Pancreas (tissue), 10 donors: ENCODE measurements at regions not wholly inside any gene's neighbourhood (a gene's known extent, or its start where the extent isn't known, plus 50 kb on each side); places are given as distances from the start of the nearest gene placed in this dataset.
"Not testable (repeated sequence)": the region's sequence is repeated elsewhere in the genome, so short reads cannot be mapped to it uniquely, and the experiment has no call there.

Source experiments
- ATAC-seq, 4 donors: fragments of 200-7000 bp; cut with Tn5 transposase; one replicate each; pipeline versions ENCODE4 v1.8.0 to v1.9.1; 2020; ENCODE audit warnings: mild to moderate bottlenecking in 4 of 4, moderate library complexity in 4 of 4
- DNase-seq, 6 donors: peaks; one replicate each; pipeline ENCODE4 v3.0.0-alpha.2; 2020
- FAIRE-seq: peaks from 2 replicates; lab custom pipeline; 2012; peaks lifted over from hg19 to GRCh38; lab: Jason Lieb, UNC
- H3K27ac ChIP-seq, 4 donors: fragments of 200-600 bp; sonication (generic); 1 replicate in 3 of 4; 2 replicates in 1 of 4; pipeline versions ENCODE4 v1.5.0 to v1.8.0; 2020
- H3K27me3 ChIP-seq, 4 donors: fragments of 200-600 bp; one replicate each; pipeline ENCODE4 v1.8.0; 2021
- H3K36me3 ChIP-seq, 3 donors: fragments of 200-600 bp; sonication (generic) in 1 of 3; one replicate each; pipeline versions ENCODE4 v1.5.0 to v1.8.0; 2020 to 2021
- H3K4me1 ChIP-seq, 3 donors: fragments of 200-600 bp; one replicate each; pipeline ENCODE4 v1.8.0; 2021
- H3K4me3 ChIP-seq, 4 donors: fragments of 200-600 bp; sonication (generic) in 2 of 4; one replicate each; pipeline versions ENCODE4 v1.5.0 to v1.8.0; 2020 to 2021
- H3K9me3 ChIP-seq, 4 donors: fragments of 200-600 bp; one replicate each; pipeline ENCODE4 v1.8.0; 2021
- CTCF ChIP-seq, 4 donors: fragments of 200-600 bp; sonication (generic) in 3 of 4; IDR thresholded peaks; one replicate each; pipeline versions ENCODE4 v1.5.0 to v1.8.0; 2021; ENCODE audit warnings: antibody characterized with exemption in 4 of 4
- WGBS, 2 donors: extraction: QIAGEN DNeasy Blood & Tissue Kit; methylation state at CpG; one replicate each; pipeline ENCODE4 v1.1.7; 2013; 5-methylcytosine and 5-hydroxymethylcytosine counted together
- intact Hi-C, 3 donors: fragments of 100-400 bp; cut with DNase I; formaldehyde crosslinking; loops; one replicate each; pipeline versions ENCODE4 v1.11.1 to v1.14.2; 2022
- donor health status: healthy with polysubstance abuse.
- donor health status: DM: no; HTN: no; CAD: no; lungs with moderate emphysema.
- donor health status: DM: no; HTN: no; CAD: no.
- donor health status: control.
- donor health status: control.
- donor health status: Bipolar disorder and iron deficiency.
- donor health status: DM: yes; HTN: yes; CAD: no.
- donor health status: DM: no; HTN: no; CAD: no.
- donor health status: DM: no; HTN: no; CAD: no.
- donor health status: DM: yes; HTN: yes; CAD: no.

GRCh38 chrX:142312591-142312990 lies 107.5 kb upstream of the MAGEC2 start:
- Histone ChIP-seq H3K4me1 (no peaks in the 10 kb centered on the region), H3K4me3 (no peak overlapping the region), H3K27me3 (peaks cover 0 to 8% (median 0%) of the 10 kb centered on the region in 4 donors), H3K36me3 (no peaks in the 10 kb centered on the region), H3K27ac (no peak overlapping the region), H3K9me3 (no peaks in the 10 kb centered on the region)
- FAIRE-seq (no peak), ATAC-seq (no peak), DNase-seq (no peak)
- intact Hi-C loops: no loop called here
- no peak for TF ChIP-seq CTCF (IDR thresholded peaks at IDR 0.05)

GRCh38 chrX:142299406-142299805 lies 94.3 kb upstream of the MAGEC2 start:
- no peak for DNase-seq
- no peak for FAIRE-seq
- no peaks in the 10 kb centered on the region for H3K36me3 ChIP-seq
- no peaks in the 10 kb centered on the region for H3K27me3 ChIP-seq
- 56 to 72% methylated on average over 2 of the region's 2 CpGs for WGBS, 2 donors
- ATAC-seq: no peak
- H3K4me3 ChIP-seq: no peak overlapping the region
- H3K9me3 ChIP-seq: no peaks in the 10 kb centered on the region
- H3K4me1 ChIP-seq: no peaks in the 10 kb centered on the region
- H3K27ac ChIP-seq: no peak overlapping the region
- TF ChIP-seq CTCF (IDR thresholded peaks at IDR 0.05): no peak
- intact Hi-C loops: no loop called here

- Histone ChIP-seq H3K27me3 (no peaks in the 10 kb centered on the region), H3K36me3 (no peaks in the 10 kb centered on the region), H3K4me3 (no peak overlapping the region), H3K27ac (no peak overlapping the region), H3K4me1 (no peaks in the 10 kb centered on the region), H3K9me3 (no peaks in the 10 kb centered on the region)
- no peak for TF ChIP-seq CTCF (IDR thresholded peaks at IDR 0.05)
- no peak for ATAC-seq
- no peak for DNase-seq
- FAIRE-seq: no peak
- intact Hi-C loops: no loop called here
- 81 to 83% methylated on average over 1 of the region's 1 CpG for WGBS, 2 donors
Observed at GRCh38 chrX:142296421-142296820, 91.3 kb upstream of the MAGEC2 start.

GRCh38 chrX:142295190-142295589 lies 90.1 kb upstream of the MAGEC2 start:
- H3K9me3 ChIP-seq: no peaks in the 10 kb centered on the region
- no peak for TF ChIP-seq CTCF (IDR thresholded peaks at IDR 0.05)
- intact Hi-C loops: no loop called here
- no peak overlapping the region for H3K27ac ChIP-seq
- H3K4me3 ChIP-seq: no peak overlapping the region
- FAIRE-seq: no peak
- no peaks in the 10 kb centered on the region for H3K4me1 ChIP-seq
- no peak for DNase-seq
- no peaks in the 10 kb centered on the region for H3K36me3 ChIP-seq
- 56 to 58% methylated on average over 3 of the region's 3 CpGs for WGBS, 2 donors
- no peak for ATAC-seq
- no peaks in the 10 kb centered on the region for H3K27me3 ChIP-seq

GRCh38 chrX:142270166-142270565 lies 65.1 kb upstream of the MAGEC2 start:
- FAIRE-seq, H3K4me3 ChIP-seq, H3K4me1 ChIP-seq, H3K9me3 ChIP-seq, H3K27ac ChIP-seq, H3K27me3 ChIP-seq, intact Hi-C loops, H3K36me3 ChIP-seq, DNase-seq, ATAC-seq: not testable (repeated sequence)
- 60 to 73% methylated on average over 7 of the region's 7 CpGs for WGBS, 2 donors

GRCh38 chrX:142266417-142266816 lies 61.3 kb upstream of the MAGEC2 start:
- Histone ChIP-seq H3K27ac (no peak overlapping the region), H3K27me3 (no peaks in the 10 kb centered on the region), H3K4me3 (no peak overlapping the region), H3K36me3 (no peaks in the 10 kb centered on the region), H3K9me3 (no peaks in the 10 kb centered on the region), H3K4me1 (no peaks in the 10 kb centered on the region)
- ATAC-seq: no peak
- 71 to 77% methylated on average over 10 of the region's 10 CpGs for WGBS, 2 donors
- TF ChIP-seq CTCF (IDR thresholded peaks at IDR 0.05): no peak
- no peak for DNase-seq
- intact Hi-C loops: no loop called here
- FAIRE-seq: no peak

- H3K27me3 ChIP-seq, intact Hi-C loops, H3K9me3 ChIP-seq, H3K36me3 ChIP-seq, H3K27ac ChIP-seq, H3K4me3 ChIP-seq, ATAC-seq, FAIRE-seq, DNase-seq, H3K4me1 ChIP-seq: not testable (repeated sequence)
- WGBS, 2 donors: 77 to 79% methylated on average over 16 of the region's 16 CpGs
Observed at GRCh38 chrX:142265549-142265948, 60.5 kb upstream of the MAGEC2 start.
